NCI-H345 (cell line): ENCODE measurements at regions not wholly inside any gene's neighbourhood (a gene's known extent, or its start where the extent isn't known, plus 50 kb on each side); places are given as distances from the start of the nearest gene placed in this dataset.
A peak's percentile ranks its signal among the peaks of the same experiment; 100 is the strongest.
"Not testable (repeated sequence)": the region's sequence is repeated elsewhere in the genome, so short reads cannot be mapped to it uniquely, and the experiment has no call there.

Experiments
- DNase-seq: peaks from one replicate; lab custom pipeline; 2025; lab: John Stamatoyannopoulos, UW

- DNase-seq, result peak; percentile 70
Observed at GRCh38 chr5:100479079-100479688, 56.0 kb upstream of the FAM174A start.

GRCh38 chr5:100472091-100472490 is 63.1 kb upstream of the FAM174A start:
- no peak for DNase-seq

- DNase-seq, result no peak
Observed at GRCh38 chr5:100469767-100470166, 65.4 kb upstream of the FAM174A start.

- no peak for DNase-seq
Observed at GRCh38 chr5:100464418-100464817, 70.8 kb upstream of the FAM174A start.

- DNase-seq, result no peak
Observed at GRCh38 chr5:100456615-100457014, 78.6 kb upstream of the FAM174A start.

- no peak for DNase-seq
Observed at GRCh38 chr5:100452126-100452525, 83.0 kb upstream of the FAM174A start.

- DNase-seq, result no peak
Observed at GRCh38 chr5:100448111-100448528, 87.1 kb upstream of the FAM174A start.

GRCh38 chr5:100446879-100447430 is 88.2 kb upstream of the FAM174A start:
- no peak for DNase-seq

GRCh38 chr5:100444961-100445360 is 90.2 kb upstream of the FAM174A start:
- no peak for DNase-seq

GRCh38 chr5:100434815-100435214 is 100.4 kb upstream of the FAM174A start:
- DNase-seq, result no peak

- no peak for DNase-seq
Observed at GRCh38 chr5:100432741-100433140, 102.4 kb upstream of the FAM174A start.

GRCh38 chr5:100430268-100431195 is 104.6 kb upstream of the FAM174A start:
- DNase-seq, result no peak

- no peak for DNase-seq
Observed at GRCh38 chr5:100424787-100425186, 110.4 kb upstream of the FAM174A start.

GRCh38 chr5:100424017-100424416 is 111.2 kb upstream of the FAM174A start:
- no peak for DNase-seq

- DNase-seq, result no peak
Observed at GRCh38 chr5:100423330-100423729, 111.8 kb upstream of the FAM174A start.

GRCh38 chr5:100421360-100421759 is 113.8 kb upstream of the FAM174A start:
- DNase-seq, result no peak

- DNase-seq, result no peak
Observed at GRCh38 chr5:100418231-100418630, 116.9 kb upstream of the FAM174A start.

- DNase-seq, result no peak
Observed at GRCh38 chr5:100409660-100410151, 125.5 kb upstream of the FAM174A start.

- DNase-seq, result no peak
Observed at GRCh38 chr5:100407053-100407452, 128.1 kb upstream of the FAM174A start.

GRCh38 chr5:100406640-100407039 is 128.5 kb upstream of the FAM174A start:
- DNase-seq, result peak; percentile 5

- no peak for DNase-seq
Observed at GRCh38 chr5:100402071-100402470, 133.1 kb upstream of the FAM174A start.

GRCh38 chr5:100401149-100401548 is 134.0 kb upstream of the FAM174A start:
- DNase-seq, result no peak

GRCh38 chr5:100398815-100399214 is 136.4 kb upstream of the FAM174A start:
- DNase-seq, result not testable (repeated sequence)
